GM12892 (cell line): ENCODE measurements at regions not wholly inside any gene's neighbourhood (a gene's known extent, or its start where the extent isn't known, plus 50 kb on each side); places are given as distances from the start of the nearest gene placed in this dataset.

Experiments used
- POLR2A ChIP-seq: IDR thresholded peaks from 2 replicates; pipeline ENCODE4 v1.6.1; 2011; ENCODE audit warnings: low read depth, low read length, control low read depth
- TAF1 ChIP-seq: IDR thresholded peaks from 2 replicates; pipeline ENCODE4 v1.6.1; 2011; ENCODE audit warnings: low read depth, mild to moderate bottlenecking, control low read depth, low read length, borderline replicate concordance

GRCh38 chr3:40717471-40717870 lies 192.7 kb downstream of the ZNF621 start:
- TF ChIP-seq POLR2A, result no peak
- TF ChIP-seq TAF1, result no peak
